ENCODE measurements at regions not wholly inside any gene's neighbourhood (a gene's known extent, or its start where the extent isn't known, plus 50 kb on each side); places are given as distances from the start of the nearest gene placed in this dataset.

DNA sequence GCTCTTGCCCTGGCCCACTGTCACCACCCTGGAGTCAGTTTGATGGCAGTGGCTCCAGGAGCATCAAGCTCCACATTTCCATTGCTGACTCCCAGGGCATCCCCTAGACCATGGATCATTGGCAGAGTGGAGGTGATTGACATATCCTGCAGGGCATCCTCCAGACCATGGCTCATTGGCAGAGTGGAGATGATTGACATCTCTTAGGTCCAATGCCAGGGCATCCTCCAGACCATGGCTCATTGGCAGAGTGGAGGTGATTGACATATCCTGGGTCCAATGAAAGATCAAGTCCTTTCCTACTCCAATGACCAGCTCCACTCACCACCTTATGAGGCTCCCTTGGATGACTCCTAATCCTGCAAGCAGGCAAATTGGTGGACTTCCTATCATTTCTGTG lies 174.3 kb upstream of the NLRP1 start:
- no peak overlapping the region for H3K4me3 ChIP-seq
- H3K27ac ChIP-seq: no peak overlapping the region
- H2AFZ ChIP-seq: no peak overlapping the region
- H3K4me1 ChIP-seq (replicated peaks; ENCODE audit: insufficient read depth): no peaks in the 10 kb centered on the region
- ChIA-PET POLR2A (ENCODE audit: unreplicated experiment) (no interaction called here), CTCF (no interaction called here)
- DNase-seq: no peak
- intact Hi-C loops (cut with micrococcal nuclease; ENCODE audit: unreplicated experiment): no loop called here
- H3F3A ChIP-seq (ENCODE audit: insufficient read depth, low read depth): no peaks in the 10 kb centered on the region
- no peak overlapping the region for H3K4me2 ChIP-seq
- H3K9me3 ChIP-seq (ENCODE audit: insufficient read depth, low read depth): no peaks in the 10 kb centered on the region
- no TSS peak for BruUV-seq (replicated peaks)
- TF ChIP-seq EZH2 (IDR thresholded peaks at IDR 0.05; ENCODE audit: low read depth): no peak
- TF ChIP-seq, protein P1, sequence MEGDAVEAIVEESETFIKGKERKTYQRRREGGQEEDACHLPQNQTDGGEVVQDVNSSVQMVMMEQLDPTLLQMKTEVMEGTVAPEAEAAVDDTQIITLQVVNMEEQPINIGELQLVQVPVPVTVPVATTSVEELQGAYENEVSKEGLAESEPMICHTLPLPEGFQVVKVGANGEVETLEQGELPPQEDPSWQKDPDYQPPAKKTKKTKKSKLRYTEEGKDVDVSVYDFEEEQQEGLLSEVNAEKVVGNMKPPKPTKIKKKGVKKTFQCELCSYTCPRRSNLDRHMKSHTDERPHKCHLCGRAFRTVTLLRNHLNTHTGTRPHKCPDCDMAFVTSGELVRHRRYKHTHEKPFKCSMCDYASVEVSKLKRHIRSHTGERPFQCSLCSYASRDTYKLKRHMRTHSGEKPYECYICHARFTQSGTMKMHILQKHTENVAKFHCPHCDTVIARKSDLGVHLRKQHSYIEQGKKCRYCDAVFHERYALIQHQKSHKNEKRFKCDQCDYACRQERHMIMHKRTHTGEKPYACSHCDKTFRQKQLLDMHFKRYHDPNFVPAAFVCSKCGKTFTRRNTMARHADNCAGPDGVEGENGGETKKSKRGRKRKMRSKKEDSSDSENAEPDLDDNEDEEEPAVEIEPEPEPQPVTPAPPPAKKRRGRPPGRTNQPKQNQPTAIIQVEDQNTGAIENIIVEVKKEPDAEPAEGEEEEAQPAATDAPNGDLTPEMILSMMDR (conservative IDR thresholded peaks at IDR 0.05): no peak
- H3K9me2 ChIP-seq (ENCODE audit: insufficient read depth): no peaks in the 10 kb centered on the region
- no peaks in the 10 kb centered on the region for H3K79me2 ChIP-seq (ENCODE audit: low read depth)
- H4K20me1 ChIP-seq (ENCODE audit: insufficient read depth): no peaks in the 10 kb centered on the region
- H3K27me3 ChIP-seq (ENCODE audit: insufficient read depth, low read depth): peaks cover 93% of the 10 kb centered on the region
- H3K36me3 ChIP-seq (ENCODE audit: low read depth): no peaks in the 10 kb centered on the region

DNA sequence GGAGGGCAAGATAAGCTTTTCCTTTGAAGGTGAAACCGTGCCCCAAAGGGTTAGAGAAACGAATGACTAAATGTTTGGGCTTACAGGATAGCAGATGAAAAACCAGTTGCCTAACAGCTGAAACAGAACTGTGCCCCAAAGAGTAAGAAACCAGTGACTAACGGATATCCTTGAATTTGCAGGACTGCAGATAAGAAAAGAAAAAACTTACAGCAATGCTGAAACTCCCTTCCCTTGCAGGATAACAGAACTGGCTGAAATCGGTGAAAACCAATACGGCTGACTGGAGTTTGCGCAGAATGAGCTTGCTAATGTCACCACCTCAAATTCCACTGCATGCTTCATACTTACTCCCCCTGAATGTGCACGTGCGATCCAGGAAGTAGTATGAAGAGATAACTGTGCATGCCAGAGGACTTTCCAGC lies 175.2 kb upstream of the NLRP1 start:
- Histone ChIP-seq H3K4me3 (no peak overlapping the region), H3K36me3 (ENCODE audit: low read depth) (no peaks in the 10 kb centered on the region), H3K79me2 (ENCODE audit: low read depth) (no peaks in the 10 kb centered on the region), H3K9me2 (ENCODE audit: insufficient read depth) (no peaks in the 10 kb centered on the region), H3K27me3 (ENCODE audit: insufficient read depth, low read depth) (peaks cover 94% of the 10 kb centered on the region), H2AFZ (no peak overlapping the region), H3K27ac (no peak overlapping the region), H3K4me1 (replicated peaks; ENCODE audit: insufficient read depth) (no peaks in the 10 kb centered on the region), H4K20me1 (ENCODE audit: insufficient read depth) (no peaks in the 10 kb centered on the region), H3F3A (ENCODE audit: insufficient read depth, low read depth) (no peaks in the 10 kb centered on the region), H3K4me2 (no peak overlapping the region), H3K9me3 (ENCODE audit: insufficient read depth, low read depth) (no peaks in the 10 kb centered on the region)
- ChIA-PET POLR2A (ENCODE audit: unreplicated experiment) (no interaction called here), CTCF (no interaction called here)
- BruUV-seq (replicated peaks): no TSS peak
- no peak for DNase-seq
- TF ChIP-seq EZH2 (IDR thresholded peaks at IDR 0.05; ENCODE audit: low read depth): no peak
- TF ChIP-seq, protein P1 (conservative IDR thresholded peaks at IDR 0.05): no peak
- intact Hi-C loops (cut with micrococcal nuclease; ENCODE audit: unreplicated experiment): no loop called here

DNA sequence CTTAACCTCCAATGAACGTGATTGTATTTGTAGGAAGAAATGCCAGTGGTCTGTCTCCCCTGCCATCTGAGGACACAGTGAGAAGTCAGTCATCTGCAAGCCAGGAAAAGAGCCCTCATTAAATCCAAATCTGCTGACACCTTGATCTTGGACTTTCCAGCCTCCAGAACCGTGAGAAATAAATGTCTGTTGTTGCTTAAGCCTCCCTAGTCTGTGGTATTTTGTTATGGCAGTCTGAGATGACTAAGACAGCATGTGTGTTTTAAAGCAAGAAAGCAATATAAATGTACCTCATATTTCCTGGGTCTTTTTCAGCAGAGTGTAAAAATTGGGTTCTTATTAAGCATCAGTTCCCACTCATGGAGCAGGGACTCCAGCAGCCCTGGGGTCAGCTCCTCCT lies 177.9 kb upstream of the NLRP1 start:
- H3K4me1 ChIP-seq (replicated peaks; ENCODE audit: insufficient read depth): no peaks in the 10 kb centered on the region
- BruUV-seq (replicated peaks): no TSS peak
- no peaks in the 10 kb centered on the region for H3K9me2 ChIP-seq (ENCODE audit: insufficient read depth)
- H3F3A ChIP-seq (ENCODE audit: insufficient read depth, low read depth): no peaks in the 10 kb centered on the region
- no peak for DNase-seq
- TF ChIP-seq, protein P1 (conservative IDR thresholded peaks at IDR 0.05): no peak
- TF ChIP-seq EZH2 (IDR thresholded peaks at IDR 0.05; ENCODE audit: low read depth): no peak
- intact Hi-C loops (cut with micrococcal nuclease; ENCODE audit: unreplicated experiment): no loop called here
- no peak overlapping the region for H3K4me3 ChIP-seq
- H3K4me2 ChIP-seq: no peak overlapping the region
- peaks cover 95% of the 10 kb centered on the region for H3K27me3 ChIP-seq (ENCODE audit: insufficient read depth, low read depth)
- H3K9me3 ChIP-seq (ENCODE audit: insufficient read depth, low read depth): no peaks in the 10 kb centered on the region
- H2AFZ ChIP-seq: no peak overlapping the region
- no peak overlapping the region for H3K27ac ChIP-seq
- H4K20me1 ChIP-seq (ENCODE audit: insufficient read depth): no peaks in the 10 kb centered on the region
- POLR2A ChIA-PET (ENCODE audit: unreplicated experiment): no interaction called here
- CTCF ChIA-PET: no interaction called here
- no peaks in the 10 kb centered on the region for H3K79me2 ChIP-seq (ENCODE audit: low read depth)
- no peaks in the 10 kb centered on the region for H3K36me3 ChIP-seq (ENCODE audit: low read depth)
